Fibroblast of lung (primary cell): ENCODE measurements at regions not wholly inside any gene's neighbourhood (a gene's known extent, or its start where the extent isn't known, plus 50 kb on each side); places are given as distances from the start of the nearest gene placed in this dataset.

Experiments
- DNase-seq, 2 donors: peaks; one replicate each; pipeline versions ENCODE4 v3.0.0 to v3.0.0-alpha.2; 2010; ENCODE audit warnings: low read depth in 2 of 2
- H2AFZ ChIP-seq: 2 replicates; pipeline ENCODE4 v1.5.1; 2012; ENCODE audit warnings: low read length, control low read depth, inconsistent platforms
- H3K27ac ChIP-seq: 2 replicates; pipeline ENCODE4 v1.5.1; 2011; ENCODE audit warnings: low read length, control low read depth; ENCODE audit not compliant: insufficient read depth
- H3K27me3 ChIP-seq: 2 replicates; pipeline ENCODE4 v1.5.1; 2011; ENCODE audit warnings: mild to moderate bottlenecking, low read length; ENCODE audit not compliant: control insufficient read depth, insufficient read depth
- H3K36me3 ChIP-seq: 2 replicates; pipeline ENCODE4 v1.5.1; 2011; ENCODE audit warnings: low read length; ENCODE audit not compliant: control insufficient read depth, insufficient read depth
- H3K4me1 ChIP-seq: 2 replicates; pipeline ENCODE4 v1.5.1; 2011; ENCODE audit warnings: low read length; ENCODE audit not compliant: control insufficient read depth, insufficient read depth; ENCODE audit errors: extremely low read depth
- H3K4me2 ChIP-seq: 2 replicates; pipeline ENCODE4 v1.5.1; 2011; ENCODE audit warnings: low read length, control low read depth; ENCODE audit not compliant: insufficient read depth; ENCODE audit errors: extremely low read depth
- H3K4me3 ChIP-seq, 4 experiments: fragments of 200-600 bp in 1 of 4; sonication (generic) in 1 of 4; replicated peaks in 1 of 4; 2 replicates each; pipeline ENCODE4 v1.5.1; 2011 to 2016; ENCODE audit warnings: low read length in 4 of 4, low read depth in 3 of 4, mild to moderate bottlenecking in 3 of 4, control low read depth in 2 of 4, inconsistent platforms in 1 of 4, mixed read lengths in 1 of 4; ENCODE audit not compliant: insufficient read depth in 1 of 4; ENCODE audit errors: control extremely low read depth in 1 of 4
- H3K79me2 ChIP-seq: 2 replicates; pipeline ENCODE4 v1.5.1; 2012; ENCODE audit warnings: mild to moderate bottlenecking, low read length, inconsistent platforms; ENCODE audit not compliant: control insufficient read depth, insufficient read depth
- H3K9ac ChIP-seq: 2 replicates; pipeline ENCODE4 v1.5.1; 2011; ENCODE audit warnings: mild to moderate bottlenecking, low read length, control low read depth; ENCODE audit not compliant: insufficient read depth
- H3K9me3 ChIP-seq: 2 replicates; pipeline ENCODE4 v1.5.1; 2012; ENCODE audit warnings: low read depth, low read length; ENCODE audit not compliant: control insufficient read depth, insufficient read depth
- H4K20me1 ChIP-seq: 2 replicates; pipeline ENCODE4 v1.5.1; 2011; ENCODE audit warnings: low read length; ENCODE audit not compliant: control insufficient read depth, insufficient read depth; ENCODE audit errors: extremely low read depth
- CTCF ChIP-seq, 2 donors: IDR thresholded peaks in 1 of 2; conservative IDR thresholded peaks in 1 of 2; 1 replicate in 1 of 2; 2 replicates in 1 of 2; pipeline ENCODE4 v1.5.1; 2011 to 2012; ENCODE audit warnings: low read length in 2 of 2, control low read depth in 1 of 2, inconsistent platforms in 1 of 2, low read depth in 1 of 2, mild to moderate bottlenecking in 1 of 2
- EZH2 ChIP-seq: IDR thresholded peaks from 2 replicates; pipeline ENCODE4 v1.5.1; 2012; ENCODE audit warnings: low read length, control low read depth, mild to moderate bottlenecking; ENCODE audit errors: missing control alignments

GRCh38 chr20:61104232-61104631 is 147.8 kb upstream of the CDH4 start:
- no peak for TF ChIP-seq CTCF (conservative IDR thresholded peaks at IDR 0.05 in 1 of 2, IDR thresholded peaks at IDR 0.05 in 1 of 2; ENCODE audit: low read depth in 1 of 2, low read length in 2 of 2)
- no peak overlapping the region for H3K4me2 ChIP-seq
- H3K79me2 ChIP-seq, result no peaks in the 10 kb centered on the region
- H3K4me3 ChIP-seq, result no peak overlapping the region
- no peaks in the 10 kb centered on the region for H4K20me1 ChIP-seq
- peaks cover 2% of the 10 kb centered on the region for H3K27me3 ChIP-seq
- no peak overlapping the region for H2AFZ ChIP-seq
- no peaks in the 10 kb centered on the region for H3K9me3 ChIP-seq
- DNase-seq, result no peak
- H3K27ac ChIP-seq, result no peak overlapping the region
- H3K9ac ChIP-seq, result no peak overlapping the region
- no peaks in the 10 kb centered on the region for H3K36me3 ChIP-seq
- H3K4me1 ChIP-seq, result no peaks in the 10 kb centered on the region

- Histone ChIP-seq H3K79me2 (no peaks in the 10 kb centered on the region), H3K27me3 (peaks cover 2% of the 10 kb centered on the region), H2AFZ (no peak overlapping the region), H3K4me3 (no peak overlapping the region), H3K4me2 (no peak overlapping the region), H3K27ac (no peak overlapping the region), H4K20me1 (no peaks in the 10 kb centered on the region), H3K9ac (no peak overlapping the region), H3K4me1 (no peaks in the 10 kb centered on the region), H3K9me3 (no peaks in the 10 kb centered on the region), H3K36me3 (no peaks in the 10 kb centered on the region)
- TF ChIP-seq EZH2 (no peak), CTCF (conservative IDR thresholded peaks at IDR 0.05 in 1 of 2, IDR thresholded peaks at IDR 0.05 in 1 of 2; ENCODE audit: low read depth in 1 of 2, low read length in 2 of 2) (no peak)
- no peak for DNase-seq
These were observed 146.7 kb upstream of the CDH4 start for GRCh38 chr20:61105395-61105794.

GRCh38 chr20:61106438-61106837 is 145.6 kb upstream of the CDH4 start:
- Histone ChIP-seq H3K4me3 (no peak overlapping the region), H3K27me3 (peaks cover 8% of the 10 kb centered on the region), H3K4me1 (no peaks in the 10 kb centered on the region), H3K9ac (no peak overlapping the region), H3K36me3 (no peaks in the 10 kb centered on the region), H4K20me1 (no peaks in the 10 kb centered on the region), H3K27ac (no peak overlapping the region), H2AFZ (no peak overlapping the region), H3K9me3 (no peaks in the 10 kb centered on the region), H3K4me2 (no peak overlapping the region), H3K79me2 (no peaks in the 10 kb centered on the region)
- DNase-seq, result no peak
- TF ChIP-seq CTCF (conservative IDR thresholded peaks at IDR 0.05 in 1 of 2, IDR thresholded peaks at IDR 0.05 in 1 of 2; ENCODE audit: low read depth in 1 of 2, low read length in 2 of 2) (no peak), EZH2 (no peak)
